ENCODE measurements at regions not wholly inside any gene's neighbourhood (a gene's known extent, or its start where the extent isn't known, plus 50 kb on each side); places are given as distances from the start of the nearest gene placed in this dataset.
"Not testable (repeated sequence)": the region's sequence is repeated elsewhere in the genome, so short reads cannot be mapped to it uniquely, and the experiment has no call there.

GRCh38 chr3:153350420-153350819 lies 188.4 kb downstream of the RAP2B start:
- no peaks in the 10 kb centered on the region for H3K36me3 Mint-ChIP-seq (ENCODE audit: low read depth)
- no peaks in the 10 kb centered on the region for H3K9me3 Mint-ChIP-seq
- no peak overlapping the region for H3K27ac Mint-ChIP-seq
- no peak for DNase-seq
- H3K4me3 Mint-ChIP-seq: no peak overlapping the region
- no peaks in the 10 kb centered on the region for H3K27me3 Mint-ChIP-seq
- H3K4me1 Mint-ChIP-seq (ENCODE audit: low read depth): peaks cover 2% of the 10 kb centered on the region

- Mint-ChIP-seq H3K4me3 (no peak overlapping the region), H3K27ac (no peak overlapping the region), H3K9me3 (no peaks in the 10 kb centered on the region), H3K4me1 (ENCODE audit: low read depth) (peaks cover 2% of the 10 kb centered on the region), H3K36me3 (ENCODE audit: low read depth) (no peaks in the 10 kb centered on the region), H3K27me3 (no peaks in the 10 kb centered on the region)
- no peak for DNase-seq
Measured at GRCh38 chr3:153354641-153355040, 192.6 kb downstream of the RAP2B start.

GRCh38 chr3:153355559-153355958 lies 193.5 kb downstream of the RAP2B start:
- Mint-ChIP-seq H3K4me1 (ENCODE audit: low read depth) (peaks cover under 1% of the 10 kb centered on the region), H3K27me3 (no peaks in the 10 kb centered on the region), H3K27ac (no peak overlapping the region), H3K36me3 (ENCODE audit: low read depth) (no peaks in the 10 kb centered on the region), H3K4me3 (no peak overlapping the region), H3K9me3 (no peaks in the 10 kb centered on the region)
- no peak for DNase-seq

GRCh38 chr3:153356908-153357307 lies 194.9 kb downstream of the RAP2B start:
- no peak overlapping the region for H3K4me3 Mint-ChIP-seq
- DNase-seq: no peak
- H3K36me3 Mint-ChIP-seq (ENCODE audit: low read depth): no peaks in the 10 kb centered on the region
- no peaks in the 10 kb centered on the region for H3K27me3 Mint-ChIP-seq
- H3K9me3 Mint-ChIP-seq: no peaks in the 10 kb centered on the region
- H3K27ac Mint-ChIP-seq: no peak overlapping the region
- no peaks in the 10 kb centered on the region for H3K4me1 Mint-ChIP-seq (ENCODE audit: low read depth)

GRCh38 chr3:153357436-153357835 lies 195.4 kb downstream of the RAP2B start:
- H3K36me3 Mint-ChIP-seq (ENCODE audit: low read depth): no peaks in the 10 kb centered on the region
- H3K4me3 Mint-ChIP-seq: no peak overlapping the region
- H3K9me3 Mint-ChIP-seq: peaks cover under 1% of the 10 kb centered on the region
- DNase-seq: no peak
- H3K4me1 Mint-ChIP-seq (ENCODE audit: low read depth): no peaks in the 10 kb centered on the region
- H3K27ac Mint-ChIP-seq: no peak overlapping the region
- H3K27me3 Mint-ChIP-seq: no peaks in the 10 kb centered on the region

GRCh38 chr3:153369561-153370374 lies 207.7 kb downstream of the RAP2B start:
- Mint-ChIP-seq H3K4me1 (ENCODE audit: low read depth) (peaks cover 1% of the 10 kb centered on the region), H3K9me3 (peaks cover 7% of the 10 kb centered on the region), H3K27me3 (no peaks in the 10 kb centered on the region), H3K4me3 (no peak overlapping the region), H3K36me3 (ENCODE audit: low read depth) (no peaks in the 10 kb centered on the region), H3K27ac (no peak overlapping the region)
- DNase-seq: no peak

GRCh38 chr3:153370680-153371079 lies 208.7 kb downstream of the RAP2B start:
- peaks cover 7% of the 10 kb centered on the region for H3K9me3 Mint-ChIP-seq
- no peaks in the 10 kb centered on the region for H3K36me3 Mint-ChIP-seq (ENCODE audit: low read depth)
- H3K4me1 Mint-ChIP-seq (ENCODE audit: low read depth): peaks cover 1% of the 10 kb centered on the region
- no peak overlapping the region for H3K4me3 Mint-ChIP-seq
- no peaks in the 10 kb centered on the region for H3K27me3 Mint-ChIP-seq
- H3K27ac Mint-ChIP-seq: no peak overlapping the region
- DNase-seq: no peak

- Mint-ChIP-seq H3K4me3 (no peak overlapping the region), H3K27ac (no peak overlapping the region), H3K27me3 (no peaks in the 10 kb centered on the region), H3K4me1 (ENCODE audit: low read depth) (peaks cover 1% of the 10 kb centered on the region), H3K9me3 (peaks cover 7% of the 10 kb centered on the region), H3K36me3 (ENCODE audit: low read depth) (no peaks in the 10 kb centered on the region)
- DNase-seq: no peak
Measured at GRCh38 chr3:153372326-153372725, 210.3 kb downstream of the RAP2B start.

GRCh38 chr3:153373606-153374005 lies 211.6 kb downstream of the RAP2B start:
- Mint-ChIP-seq H3K36me3 (ENCODE audit: low read depth) (no peaks in the 10 kb centered on the region), H3K27ac (no peak overlapping the region), H3K27me3 (no peaks in the 10 kb centered on the region), H3K4me3 (no peak overlapping the region), H3K4me1 (ENCODE audit: low read depth) (peaks cover 1% of the 10 kb centered on the region), H3K9me3 (peaks cover 7% of the 10 kb centered on the region)
- no peak for DNase-seq

- H3K27me3 Mint-ChIP-seq; H3K4me3 Mint-ChIP-seq; H3K9me3 Mint-ChIP-seq; H3K4me1 Mint-ChIP-seq (ENCODE audit: low read depth); H3K27ac Mint-ChIP-seq; DNase-seq; H3K36me3 Mint-ChIP-seq (ENCODE audit: low read depth): not testable (repeated sequence)
Measured at GRCh38 chr3:153378366-153378765, 216.3 kb downstream of the RAP2B start.

- Mint-ChIP-seq H3K4me1 (ENCODE audit: low read depth) (no peaks in the 10 kb centered on the region), H3K36me3 (ENCODE audit: low read depth) (no peaks in the 10 kb centered on the region), H3K27me3 (no peaks in the 10 kb centered on the region), H3K27ac (no peak overlapping the region), H3K9me3 (no peaks in the 10 kb centered on the region), H3K4me3 (no peak overlapping the region)
- no peak for DNase-seq
Measured at GRCh38 chr3:153379516-153379915, 217.5 kb downstream of the RAP2B start.

- H3K27ac Mint-ChIP-seq: no peak overlapping the region
- H3K36me3 Mint-ChIP-seq (ENCODE audit: low read depth): no peaks in the 10 kb centered on the region
Measured at GRCh38 chr3:153385343-153385742, 223.3 kb downstream of the RAP2B start.

GRCh38 chr3:153392363-153392762 lies 230.3 kb downstream of the RAP2B start:
- H3K9me3 Mint-ChIP-seq: peaks cover 22% of the 10 kb centered on the region
- peaks cover 7% of the 10 kb centered on the region for H3K36me3 Mint-ChIP-seq (ENCODE audit: low read depth)
- no peaks in the 10 kb centered on the region for H3K4me1 Mint-ChIP-seq (ENCODE audit: low read depth)
- no peaks in the 10 kb centered on the region for H3K27me3 Mint-ChIP-seq
- H3K4me3 Mint-ChIP-seq: no peak overlapping the region
- no peak overlapping the region for H3K27ac Mint-ChIP-seq
- DNase-seq: no peak

More at GRCh38 chr3:153385343-153385742, 223.3 kb downstream of the RAP2B start:
- DNase-seq: no peak
- H3K9me3 Mint-ChIP-seq: no peaks in the 10 kb centered on the region
- peaks cover 5% of the 10 kb centered on the region for H3K4me1 Mint-ChIP-seq (ENCODE audit: low read depth)
- no peak overlapping the region for H3K4me3 Mint-ChIP-seq
- H3K27me3 Mint-ChIP-seq: no peaks in the 10 kb centered on the region

- Mint-ChIP-seq H3K36me3 (ENCODE audit: low read depth) (peaks cover 7% of the 10 kb centered on the region), H3K4me3 (no peak overlapping the region), H3K27me3 (no peaks in the 10 kb centered on the region), H3K9me3 (peaks cover 22% of the 10 kb centered on the region), H3K4me1 (ENCODE audit: low read depth) (peaks cover 4% of the 10 kb centered on the region), H3K27ac (no peak overlapping the region)
- no peak for DNase-seq
Measured at GRCh38 chr3:153394017-153394416, 232.0 kb downstream of the RAP2B start.

GRCh38 chr3:153396581-153396980 lies 234.6 kb downstream of the RAP2B start:
- Mint-ChIP-seq H3K27ac (no peak overlapping the region), H3K9me3 (peaks cover 22% of the 10 kb centered on the region), H3K36me3 (ENCODE audit: low read depth) (peaks cover 7% of the 10 kb centered on the region), H3K4me1 (ENCODE audit: low read depth) (peaks cover 19% of the 10 kb centered on the region), H3K4me3 (no peak overlapping the region), H3K27me3 (no peaks in the 10 kb centered on the region)
- no peak for DNase-seq
